NCI-H460 (cell line): ENCODE measurements at regions not wholly inside any gene's neighbourhood (a gene's known extent, or its start where the extent isn't known, plus 50 kb on each side); places are given as distances from the start of the nearest gene placed in this dataset.
A peak's percentile ranks its signal among the peaks of the same experiment; 100 is the strongest.

Source experiments
- DNase-seq: peaks from one replicate; pipeline ENCODE4 v3.0.0-alpha.2; 2016; ENCODE audit warnings: low read depth; ENCODE audit errors: extremely low read depth

GRCh38 chr17:34826332-34826731, 134.9 kb downstream of the CCT6B start:
- DNase-seq, result no peak

- DNase-seq, result no peak
These were observed 135.4 kb downstream of the CCT6B start for GRCh38 chr17:34825884-34826283.

GRCh38 chr17:34825102-34825501, 136.2 kb downstream of the CCT6B start:
- no peak for DNase-seq

GRCh38 chr17:34823023-34823422, 138.2 kb downstream of the CCT6B start:
- DNase-seq, result no peak

GRCh38 chr17:34822007-34822739, 139.1 kb downstream of the CCT6B start:
- DNase-seq, result no peak

GRCh38 chr17:34820922-34821321, 140.3 kb downstream of the CCT6B start:
- DNase-seq, result no peak

- DNase-seq, result no peak
These were observed 140.9 kb downstream of the CCT6B start for GRCh38 chr17:34820248-34820801.

GRCh38 chr17:34817252-34818035, 143.8 kb downstream of the CCT6B start:
- no peak for DNase-seq

- no peak for DNase-seq
These were observed 144.4 kb downstream of the CCT6B start for GRCh38 chr17:34816848-34817247.

GRCh38 chr17:34813290-34813689, 148.0 kb downstream of the CCT6B start:
- DNase-seq, result no peak

- no peak for DNase-seq
These were observed 149.7 kb downstream of the CCT6B start for GRCh38 chr17:34811561-34811960.

GRCh38 chr17:34800661-34801060, 160.6 kb downstream of the CCT6B start:
- DNase-seq, result no peak

GRCh38 chr17:34799751-34800150, 161.5 kb downstream of the CCT6B start:
- no peak for DNase-seq

- DNase-seq, result no peak
These were observed 162.7 kb downstream of the CCT6B start for GRCh38 chr17:34798581-34798980.

GRCh38 chr17:34797720-34798119, 163.5 kb downstream of the CCT6B start:
- peak; percentile 29 for DNase-seq

GRCh38 chr17:34793231-34793908, 167.9 kb downstream of the CCT6B start:
- no peak for DNase-seq

- no peak for DNase-seq
These were observed 172.6 kb downstream of the CCT6B start for GRCh38 chr17:34788696-34789095.

- DNase-seq, result no peak
These were observed 176.7 kb downstream of the CCT6B start for GRCh38 chr17:34784526-34784925.

GRCh38 chr17:34782271-34782670, 179.0 kb downstream of the CCT6B start:
- no peak for DNase-seq

- DNase-seq, result no peak
These were observed 179.6 kb downstream of the CCT6B start for GRCh38 chr17:34781571-34782108.

GRCh38 chr17:34781071-34781470, 180.2 kb downstream of the CCT6B start:
- no peak for DNase-seq
